ENCODE measurements at regions not wholly inside any gene's neighbourhood (a gene's known extent, or its start where the extent isn't known, plus 50 kb on each side); places are given as distances from the start of the nearest gene placed in this dataset.
"Not testable (repeated sequence)": the region's sequence is repeated elsewhere in the genome, so short reads cannot be mapped to it uniquely, and the experiment has no call there.

- DNase-seq, result no peak
These were observed 108.8 kb upstream of the TBX18 start for GRCh38 chr6:84872996-84873723.

GRCh38 chr6:84871925-84872324 is 107.5 kb upstream of the TBX18 start:
- no peak for DNase-seq

GRCh38 chr6:84870672-84871071 is 106.3 kb upstream of the TBX18 start:
- DNase-seq, result no peak

GRCh38 chr6:84868149-84868548 is 103.8 kb upstream of the TBX18 start:
- no peak for DNase-seq

- DNase-seq, result no peak
These were observed 103.1 kb upstream of the TBX18 start for GRCh38 chr6:84867521-84867920.

GRCh38 chr6:84866715-84867114 is 102.3 kb upstream of the TBX18 start:
- DNase-seq, result no peak

- not testable (repeated sequence) for DNase-seq
These were observed 101.0 kb upstream of the TBX18 start for GRCh38 chr6:84865372-84865771.

- no peak for DNase-seq
These were observed 98.4 kb upstream of the TBX18 start for GRCh38 chr6:84862843-84863242.

GRCh38 chr6:84860920-84861319 is 96.5 kb upstream of the TBX18 start:
- DNase-seq, result no peak

GRCh38 chr6:84860509-84860908 is 96.1 kb upstream of the TBX18 start:
- no peak for DNase-seq

GRCh38 chr6:84854811-84855400 is 90.5 kb upstream of the TBX18 start:
- no peak for DNase-seq

- DNase-seq, result no peak
These were observed 89.5 kb upstream of the TBX18 start for GRCh38 chr6:84853901-84854300.

- DNase-seq, result no peak
These were observed 84.6 kb upstream of the TBX18 start for GRCh38 chr6:84848960-84849359.

GRCh38 chr6:84847390-84848160 is 83.2 kb upstream of the TBX18 start:
- DNase-seq, result no peak

- DNase-seq, result no peak
These were observed 78.2 kb upstream of the TBX18 start for GRCh38 chr6:84842525-84843166.

GRCh38 chr6:84837068-84837866 is 72.9 kb upstream of the TBX18 start:
- DNase-seq, result not testable (repeated sequence)

- DNase-seq, result no peak
These were observed 72.0 kb upstream of the TBX18 start for GRCh38 chr6:84836366-84836765.

- no peak for DNase-seq
These were observed 70.9 kb upstream of the TBX18 start for GRCh38 chr6:84835340-84835739.

- DNase-seq, result not testable (repeated sequence)
These were observed 67.5 kb upstream of the TBX18 start for GRCh38 chr6:84831924-84832323.

- no peak for DNase-seq
These were observed 61.1 kb upstream of the TBX18 start for GRCh38 chr6:84825461-84825860.

- DNase-seq, result not testable (repeated sequence)
These were observed 56.9 kb upstream of the TBX18 start for GRCh38 chr6:84821314-84821713.

- DNase-seq, result no peak
These were observed 52.3 kb upstream of the TBX18 start for GRCh38 chr6:84816741-84817140.

Measured in renal pelvis (tissue), 1 donor.